Astrocyte of the spinal cord (primary cell): ENCODE measurements at regions not wholly inside any gene's neighbourhood (a gene's known extent, or its start where the extent isn't known, plus 50 kb on each side); places are given as distances from the start of the nearest gene placed in this dataset.
A peak's percentile ranks its signal among the peaks of the same experiment; 100 is the strongest.

Experiments
- DNase-seq: peaks from one replicate; pipeline ENCODE4 v3.0.0; 2011; ENCODE audit warnings: low read depth, low spot score
- H3K4me3 ChIP-seq: 2 replicates; pipeline ENCODE4 v1.5.1; 2011; ENCODE audit warnings: low read depth, mild to moderate bottlenecking, low read length, moderate library complexity
- CTCF ChIP-seq: IDR thresholded peaks from 2 replicates; pipeline ENCODE4 v1.5.1; 2012; ENCODE audit warnings: low read depth, mild to moderate bottlenecking, low read length, inconsistent platforms
- in situ Hi-C: cut with HindIII; loops from 2 replicates; pipeline ENCODE4 v1.10.0; 2017; ENCODE audit warnings: low sequenced_read_pairs

- no peak for DNase-seq
- in situ Hi-C loops = no loop called here
- no peak for TF ChIP-seq CTCF
- H3K4me3 ChIP-seq = no peak overlapping the region
Observed at GRCh38 chr7:94054130-94054529, 50.0 kb upstream of the BET1 start.

GRCh38 chr7:94055963-94056362, 51.8 kb upstream of the BET1 start:
- in situ Hi-C loops = no loop called here
- TF ChIP-seq CTCF = no peak
- peak; percentile 44 for DNase-seq
- H3K4me3 ChIP-seq = no peak overlapping the region

- peak; percentile 87 for DNase-seq
- no peak overlapping the region for H3K4me3 ChIP-seq
- in situ Hi-C loops = no loop called here
- TF ChIP-seq CTCF = no peak
Observed at GRCh38 chr7:94056796-94057207, 52.6 kb upstream of the BET1 start.

GRCh38 chr7:94057955-94058354, 53.8 kb upstream of the BET1 start:
- DNase-seq = no peak
- in situ Hi-C loops = no loop called here
- H3K4me3 ChIP-seq = no peak overlapping the region
- no peak for TF ChIP-seq CTCF

GRCh38 chr7:94059746-94060145, 55.6 kb upstream of the BET1 start:
- no peak overlapping the region for H3K4me3 ChIP-seq
- in situ Hi-C loops = no loop called here
- DNase-seq = no peak
- no peak for TF ChIP-seq CTCF

GRCh38 chr7:94060752-94061151, 56.6 kb upstream of the BET1 start:
- peak; percentile 50 for DNase-seq
- in situ Hi-C loops = no loop called here
- no peak for TF ChIP-seq CTCF
- H3K4me3 ChIP-seq = no peak overlapping the region

- no peak for TF ChIP-seq CTCF
Observed at GRCh38 chr7:94061326-94061725, 57.2 kb upstream of the BET1 start.

More at GRCh38 chr7:94061326-94061725, 57.2 kb upstream of the BET1 start:
- no peak overlapping the region for H3K4me3 ChIP-seq
- in situ Hi-C loops = no loop called here
- DNase-seq = no peak
